T-cell (primary cell): ENCODE measurements at regions not wholly inside any gene's neighbourhood (a gene's known extent, or its start where the extent isn't known, plus 50 kb on each side); places are given as distances from the start of the nearest gene placed in this dataset.

Experiments
- ATAC-seq, 4 experiments: fragments of 200-7000 bp in 3 of 4; fragments of 150-1000 bp in 1 of 4; cut with Tn5 transposase; replicated peaks in 1 of 4; 1 replicate in 3 of 4; 2 replicates in 1 of 4; pipeline ENCODE4 v1.10.0; 2021; ENCODE audit warnings: moderate library complexity in 3 of 4, mild to moderate bottlenecking in 2 of 4, moderate number of reproducible peaks in 1 of 4
- CTCF ChIA-PET, 2 donors: fragments of 300-600 bp; sonication (Branson Sonifier 250); formaldehyde crosslinking; loops; one replicate each; lab custom pipeline; 2022; ENCODE audit warnings: antibody characterized with exemption in 2 of 2; lab: Charles Lee
- POLR2A ChIA-PET, 2 donors: fragments of 300-600 bp; sonication (Branson Sonifier 250); formaldehyde crosslinking; loops; one replicate each; lab custom pipeline; 2022; ENCODE audit warnings: antibody characterized with exemption in 2 of 2; lab: Charles Lee
- DNase-seq, 35 experiments: peaks; one replicate each; pipeline versions ENCODE4 v3.0.0 to v3.0.0-alpha.2; 2013 to 2023
- H3K27ac ChIP-seq: one replicate; pipeline ENCODE4 v1.5.1; 2013; ENCODE audit warnings: low read length
- H3K27me3 ChIP-seq, 2 experiments: replicated peaks in 1 of 2; 1 replicate in 1 of 2; 2 replicates in 1 of 2; pipeline versions ENCODE4 v1.6.1 to v1.7.0; 2013; ENCODE audit warnings: low read length in 1 of 2, mixed read lengths in 1 of 2; ENCODE audit not compliant: control insufficient read depth in 2 of 2, insufficient read depth in 2 of 2; ENCODE audit errors: extremely low read depth in 1 of 2
- H3K36me3 ChIP-seq, 2 donors: 1 replicate in 1 of 2; 2 replicates in 1 of 2; pipeline versions ENCODE4 v1.6.1 to v1.7.0; 2013; ENCODE audit warnings: low read length in 1 of 2; ENCODE audit not compliant: control insufficient read depth in 2 of 2, insufficient read depth in 1 of 2; ENCODE audit errors: extremely low read depth in 1 of 2
- H3K4me1 ChIP-seq, 2 experiments: 1 replicate in 1 of 2; 2 replicates in 1 of 2; pipeline versions ENCODE4 v1.6.1 to v1.7.0; 2013; ENCODE audit warnings: low read length in 2 of 2, mixed read lengths in 1 of 2; ENCODE audit not compliant: insufficient read depth in 2 of 2, control insufficient read depth in 1 of 2; ENCODE audit errors: extremely low read depth in 1 of 2
- H3K4me3 ChIP-seq, 2 donors: 1 replicate in 1 of 2; 2 replicates in 1 of 2; pipeline versions ENCODE4 v1.5.1 to v1.7.0; 2013; ENCODE audit warnings: mild to moderate bottlenecking in 2 of 2, low read length in 1 of 2, moderate library complexity in 1 of 2; ENCODE audit not compliant: control insufficient read depth in 1 of 2; ENCODE audit errors: extremely low read depth in 1 of 2
- H3K9me3 ChIP-seq: 2 replicates; pipeline ENCODE4 v1.7.0; 2013
- H3K27ac Mint-ChIP-seq, 2 donors: one replicate each; pipeline ENCODE4 v1.8.0; 2020 to 2021; ENCODE audit warnings: mild to moderate bottlenecking in 2 of 2, mixed read lengths in 2 of 2
- H3K27me3 Mint-ChIP-seq, 2 donors: one replicate each; pipeline ENCODE4 v1.8.0; 2021 to 2022; ENCODE audit warnings: mixed read lengths in 2 of 2
- H3K36me3 Mint-ChIP-seq: one replicate; pipeline ENCODE4 v1.8.0; 2021; ENCODE audit warnings: mixed read lengths
- H3K4me1 Mint-ChIP-seq, 3 donors: one replicate each; pipeline ENCODE4 v1.8.0; 2020 to 2022; ENCODE audit warnings: mixed read lengths in 3 of 3, mild to moderate bottlenecking in 1 of 3
- H3K4me3 Mint-ChIP-seq, 3 donors: one replicate each; pipeline ENCODE4 v1.8.0; 2020 to 2022; ENCODE audit warnings: mild to moderate bottlenecking in 3 of 3, mixed read lengths in 3 of 3, moderate library complexity in 3 of 3
- H3K9me3 Mint-ChIP-seq, 3 donors: one replicate each; pipeline ENCODE4 v1.8.0; 2020 to 2022; ENCODE audit warnings: mixed read lengths in 3 of 3
- WGBS: methylation state at CpG from one replicate; pipeline ENCODE4 v1.1.5; 2013; ENCODE audit warnings: missing lambda C conversion rate; ENCODE audit not compliant: insufficient coverage; 5-methylcytosine and 5-hydroxymethylcytosine counted together

- Mint-ChIP-seq H3K27me3 (peaks cover 1 to 5% of the 10 kb centered on the region in 2 donors), H3K4me1 (no peaks in the 10 kb centered on the region), H3K27ac (no peak overlapping the region), H3K4me3 (no peak overlapping the region), H3K9me3 (peaks cover 0 to 20% (median 7%) of the 10 kb centered on the region in 3 donors), H3K36me3 (no peaks in the 10 kb centered on the region)
- no peak for DNase-seq
- peaks cover 0 to 8% of the 10 kb centered on the region in 2 experiments for H3K27me3 ChIP-seq
- ChIA-PET CTCF (no interaction called here), POLR2A (no interaction called here)
- H3K4me1 ChIP-seq: no peaks in the 10 kb centered on the region
- no peaks in the 10 kb centered on the region for H3K36me3 ChIP-seq
- H3K4me3 ChIP-seq: no peak overlapping the region
- WGBS: 70% methylated on average over 1 of the region's 3 CpGs
- no peak for ATAC-seq
- no peaks in the 10 kb centered on the region for H3K9me3 ChIP-seq
- no peak overlapping the region for H3K27ac ChIP-seq
Observed at GRCh38 chr15:27683121-27683520, 416.0 kb downstream of the OCA2 start.

GRCh38 chr15:27681038-27681437, 418.1 kb downstream of the OCA2 start:
- DNase-seq (no peak), ATAC-seq (no peak)
- no peak overlapping the region for H3K27ac Mint-ChIP-seq
- Histone ChIP-seq H3K27me3 (peaks cover 0 to 12% of the 10 kb centered on the region in 2 experiments), H3K4me1 (no peaks in the 10 kb centered on the region), H3K36me3 (no peaks in the 10 kb centered on the region), H3K9me3 (no peaks in the 10 kb centered on the region), H3K4me3 (no peak overlapping the region), H3K27ac (no peak overlapping the region)
- H3K27me3 Mint-ChIP-seq: peaks cover 1 to 5% of the 10 kb centered on the region in 2 donors
- CTCF ChIA-PET: no interaction called here
- H3K4me3 Mint-ChIP-seq: no peak overlapping the region
- POLR2A ChIA-PET: no interaction called here
- peaks cover 0 to 20% (median 7%) of the 10 kb centered on the region in 3 donors for H3K9me3 Mint-ChIP-seq
- WGBS: 65% methylated on average over 2 of the region's 8 CpGs
- no peaks in the 10 kb centered on the region for H3K4me1 Mint-ChIP-seq
- H3K36me3 Mint-ChIP-seq: no peaks in the 10 kb centered on the region

- ChIA-PET CTCF (no interaction called here), POLR2A (no interaction called here)
- Mint-ChIP-seq H3K9me3 (peaks cover 0 to 20% (median 7%) of the 10 kb centered on the region in 3 donors), H3K4me3 (no peak overlapping the region), H3K27ac (no peak overlapping the region), H3K27me3 (peaks cover 1 to 5% of the 10 kb centered on the region in 2 donors), H3K36me3 (no peaks in the 10 kb centered on the region), H3K4me1 (no peaks in the 10 kb centered on the region)
- WGBS: 45% methylated on average over 15 of the region's 19 CpGs
- Histone ChIP-seq H3K27me3 (peaks cover 0 to 12% of the 10 kb centered on the region in 2 experiments), H3K27ac (no peak overlapping the region), H3K4me1 (no peaks in the 10 kb centered on the region), H3K9me3 (no peaks in the 10 kb centered on the region), H3K4me3 (no peak overlapping the region), H3K36me3 (no peaks in the 10 kb centered on the region)
- DNase-seq: no peak
- ATAC-seq: no peak
Observed at GRCh38 chr15:27679731-27680471, 419.2 kb downstream of the OCA2 start.

GRCh38 chr15:27679203-27679602, 419.9 kb downstream of the OCA2 start:
- no CpG with 5 or more reads among the region's 4 CpGs for WGBS
- peaks cover 1 to 5% of the 10 kb centered on the region in 2 donors for H3K27me3 Mint-ChIP-seq

GRCh38 chr15:27677951-27678350, 421.2 kb downstream of the OCA2 start:
- H3K27ac ChIP-seq: no peak overlapping the region
- no peaks in the 10 kb centered on the region for H3K4me1 ChIP-seq
- H3K27me3 ChIP-seq: peaks cover 0 to 12% of the 10 kb centered on the region in 2 experiments
- H3K9me3 ChIP-seq: no peaks in the 10 kb centered on the region
- no peak overlapping the region for H3K4me3 ChIP-seq
- ATAC-seq (no peak), DNase-seq (no peak)
- WGBS: 88% methylated on average over 4 of the region's 6 CpGs
- CTCF ChIA-PET: no interaction called here
- no peaks in the 10 kb centered on the region for H3K36me3 ChIP-seq
- no peaks in the 10 kb centered on the region for H3K36me3 Mint-ChIP-seq
- POLR2A ChIA-PET: no interaction called here
- no peak overlapping the region for H3K27ac Mint-ChIP-seq
- peaks cover 0 to 14% (median 7%) of the 10 kb centered on the region in 3 donors for H3K9me3 Mint-ChIP-seq
- H3K4me3 Mint-ChIP-seq: no peak overlapping the region
- H3K27me3 Mint-ChIP-seq: peaks cover 1 to 5% of the 10 kb centered on the region in 2 donors
- no peaks in the 10 kb centered on the region for H3K4me1 Mint-ChIP-seq

More at GRCh38 chr15:27679203-27679602, 419.9 kb downstream of the OCA2 start:
- no peak for DNase-seq
- Histone ChIP-seq H3K4me3 (no peak overlapping the region), H3K36me3 (no peaks in the 10 kb centered on the region), H3K27ac (no peak overlapping the region), H3K27me3 (peaks cover 0 to 12% of the 10 kb centered on the region in 2 experiments), H3K4me1 (no peaks in the 10 kb centered on the region), H3K9me3 (no peaks in the 10 kb centered on the region)
- ChIA-PET POLR2A (no interaction called here), CTCF (no interaction called here)
- Mint-ChIP-seq H3K4me3 (no peak overlapping the region), H3K27ac (no peak overlapping the region), H3K36me3 (no peaks in the 10 kb centered on the region), H3K9me3 (peaks cover 0 to 20% (median 7%) of the 10 kb centered on the region in 3 donors), H3K4me1 (no peaks in the 10 kb centered on the region)
- no peak for ATAC-seq

- peaks cover 0 to 9% (median 3%) of the 10 kb centered on the region in 3 donors for H3K9me3 Mint-ChIP-seq
- H3K27ac ChIP-seq: no peak overlapping the region
- ChIA-PET CTCF (no interaction called here), POLR2A (no interaction called here)
- ATAC-seq: no peak
- no peak for DNase-seq
- no peak overlapping the region for H3K4me3 ChIP-seq
- H3K36me3 ChIP-seq: no peaks in the 10 kb centered on the region
- peaks cover 0 to 12% of the 10 kb centered on the region in 2 experiments for H3K27me3 ChIP-seq
- H3K4me3 Mint-ChIP-seq: no peak overlapping the region
- H3K9me3 ChIP-seq: no peaks in the 10 kb centered on the region
- H3K4me1 Mint-ChIP-seq: no peaks in the 10 kb centered on the region
- H3K36me3 Mint-ChIP-seq: no peaks in the 10 kb centered on the region
- H3K4me1 ChIP-seq: no peaks in the 10 kb centered on the region
- H3K27me3 Mint-ChIP-seq: peaks cover 1 to 5% of the 10 kb centered on the region in 2 donors
- no peak overlapping the region for H3K27ac Mint-ChIP-seq
- 89% methylated on average over 9 of the region's 9 CpGs for WGBS
Observed at GRCh38 chr15:27676647-27677046, 422.5 kb downstream of the OCA2 start.
